C4-2B (cell line): ENCODE measurements at regions not wholly inside any gene's neighbourhood (a gene's known extent, or its start where the extent isn't known, plus 50 kb on each side); places are given as distances from the start of the nearest gene placed in this dataset.

ENCODE experiments used
- H3K27ac ChIP-seq: fragments of 450-650 bp; 2 replicates; pipeline ENCODE4 v1.5.1; 2017
- CTCF ChIP-seq: fragments of 450-650 bp; conservative IDR thresholded peaks from 2 replicates; pipeline ENCODE4 v1.5.1; 2017; ENCODE audit warnings: mild to moderate bottlenecking
- ZFX ChIP-seq: fragments of 450-650 bp; IDR thresholded peaks from 2 replicates; pipeline ENCODE4 v1.6.1; 2017

- TF ChIP-seq CTCF (peak; percentile 76), ZFX (no peak)
- no peak overlapping the region for H3K27ac ChIP-seq
Measured at GRCh38 chr4:8940792-8941491, 69.3 kb upstream of the HMX1 start.

GRCh38 chr4:8939840-8940742, 68.5 kb upstream of the HMX1 start:
- no peak for TF ChIP-seq CTCF
- TF ChIP-seq ZFX: no peak
- no peak overlapping the region for H3K27ac ChIP-seq

- TF ChIP-seq ZFX (no peak), CTCF (no peak)
- H3K27ac ChIP-seq: no peak overlapping the region
Measured at GRCh38 chr4:8939160-8939839, 67.7 kb upstream of the HMX1 start.

- H3K27ac ChIP-seq: no peak overlapping the region
- no peak for TF ChIP-seq CTCF
- TF ChIP-seq ZFX: no peak
Measured at GRCh38 chr4:8938623-8939022, 67.0 kb upstream of the HMX1 start.

- TF ChIP-seq CTCF (no peak), ZFX (no peak)
- no peak overlapping the region for H3K27ac ChIP-seq
Measured at GRCh38 chr4:8938137-8938536, 66.5 kb upstream of the HMX1 start.

GRCh38 chr4:8932884-8933283, 61.2 kb upstream of the HMX1 start:
- TF ChIP-seq CTCF (no peak), ZFX (no peak)
- H3K27ac ChIP-seq: no peak overlapping the region

- no peak for TF ChIP-seq ZFX
- no peak for TF ChIP-seq CTCF
- H3K27ac ChIP-seq: no peak overlapping the region
Measured at GRCh38 chr4:8928074-8928473, 56.4 kb upstream of the HMX1 start.
